Gastrocnemius medialis (tissue), 4 donors: ENCODE measurements at regions not wholly inside any gene's neighbourhood (a gene's known extent, or its start where the extent isn't known, plus 50 kb on each side); places are given as distances from the start of the nearest gene placed in this dataset.

Source experiments
- ATAC-seq, 2 donors: fragments of 150-250 bp; one replicate each; pipeline ENCODE4 v1.9.1; 2016
- DNase-seq, 2 donors: peaks; one replicate each; pipeline ENCODE4 v3.0.0-alpha.2; 2019
- H3K27ac ChIP-seq, 4 donors: fragments of 200-600 bp; sonication (generic); 1 replicate in 1 of 4; 2 replicates in 3 of 4; pipeline ENCODE4 v1.5.1; 2016 to 2018; ENCODE audit warnings: mild to moderate bottlenecking in 2 of 4, moderate library complexity in 1 of 4
- H3K27me3 ChIP-seq, 3 donors: fragments of 200-600 bp; sonication (generic) in 2 of 3; 1 replicate in 1 of 3; 2 replicates in 2 of 3; pipeline versions ENCODE4 v1.5.1 to v1.6.0; 2016 to 2019; ENCODE audit warnings: mild to moderate bottlenecking in 1 of 3, moderate library complexity in 1 of 3
- H3K36me3 ChIP-seq, 2 donors: fragments of 200-600 bp; sonication (generic) in 1 of 2; one replicate each; pipeline ENCODE4 v1.5.1; 2017 to 2018
- H3K4me1 ChIP-seq, 2 donors: fragments of 200-600 bp; sonication (generic) in 1 of 2; one replicate each; pipeline ENCODE4 v1.5.1; 2016 to 2017; ENCODE audit warnings: mild to moderate bottlenecking in 2 of 2
- H3K4me3 ChIP-seq, 4 donors: fragments of 200-600 bp; sonication (generic) in 3 of 4; 1 replicate in 1 of 4; 2 replicates in 3 of 4; pipeline ENCODE4 v1.5.1; 2016 to 2019; ENCODE audit warnings: mild to moderate bottlenecking in 2 of 4
- H3K9me3 ChIP-seq, 3 donors: fragments of 200-600 bp; sonication (generic) in 2 of 3; 1 replicate in 1 of 3; 2 replicates in 2 of 3; pipeline ENCODE4 v1.5.1; 2016 to 2019
- CTCF ChIP-seq, 5 experiments: fragments of 450-650 bp in 3 of 5; fragments of 200-600 bp in 2 of 5; sonication (generic) in 2 of 5; IDR thresholded peaks in 4 of 5; conservative IDR thresholded peaks in 1 of 5; 1 replicate in 4 of 5; 2 replicates in 1 of 5; pipeline ENCODE4 v1.5.1; 2016 to 2019; ENCODE audit warnings: antibody characterized with exemption in 5 of 5, mild to moderate bottlenecking in 3 of 5, moderate library complexity in 3 of 5
- POLR2A ChIP-seq, 2 donors: fragments of 450-650 bp; IDR thresholded peaks; one replicate each; pipeline ENCODE4 v1.6.1; 2017; ENCODE audit warnings: antibody characterized with exemption in 2 of 2, mild to moderate bottlenecking in 2 of 2, moderate library complexity in 2 of 2
- in situ Hi-C, 4 donors: fragments of 200-750 bp; cut with MboI; loops; one replicate each; pipeline versions ENCODE4 v1.15.0 to v1.8.0; 2017; ENCODE audit warnings: low sequenced_read_pairs in 4 of 4
- intact Hi-C: fragments of 100-400 bp; cut with DNase I; formaldehyde crosslinking; loops from one replicate; pipeline ENCODE4 v1.15.1; 2023; ENCODE audit warnings: low total_unique reads

- H3K36me3 ChIP-seq, result no peaks in the 10 kb centered on the region
- in situ Hi-C loops (no loop called here), intact Hi-C loops (no loop called here)
- H3K27me3 ChIP-seq, result no peaks in the 10 kb centered on the region
- H3K27ac ChIP-seq, result no peak overlapping the region
- H3K9me3 ChIP-seq, result no peaks in the 10 kb centered on the region
- H3K4me3 ChIP-seq, result no peak overlapping the region
- DNase-seq (no peak), ATAC-seq (no peak)
- no peak for TF ChIP-seq CTCF (IDR thresholded peaks at IDR 0.05 in 4 of 5, conservative IDR thresholded peaks at IDR 0.05 in 1 of 5)
- TF ChIP-seq POLR2A (IDR thresholded peaks at IDR 0.05), result no peak
- no peaks in the 10 kb centered on the region for H3K4me1 ChIP-seq
Observed at GRCh38 chr7:96495751-96496216, 173.9 kb upstream of the SLC25A13 start.

GRCh38 chr7:96486681-96487080 lies 164.8 kb upstream of the SLC25A13 start:
- intact Hi-C loops, result no loop called here
- Histone ChIP-seq H3K36me3 (no peaks in the 10 kb centered on the region), H3K4me3 (no peak overlapping the region), H3K27me3 (no peaks in the 10 kb centered on the region), H3K4me1 (no peaks in the 10 kb centered on the region), H3K27ac (no peak overlapping the region), H3K9me3 (no peaks in the 10 kb centered on the region)
- no peak for TF ChIP-seq CTCF (IDR thresholded peaks at IDR 0.05 in 4 of 5, conservative IDR thresholded peaks at IDR 0.05 in 1 of 5)
- no peak for TF ChIP-seq POLR2A (IDR thresholded peaks at IDR 0.05)
- ATAC-seq, result no peak
- in situ Hi-C loops, result no loop called here
- no peak for DNase-seq

GRCh38 chr7:96484845-96485244 lies 162.9 kb upstream of the SLC25A13 start:
- no peaks in the 10 kb centered on the region for H3K27me3 ChIP-seq
- intact Hi-C loops, result no loop called here
- TF ChIP-seq CTCF (IDR thresholded peaks at IDR 0.05 in 4 of 5, conservative IDR thresholded peaks at IDR 0.05 in 1 of 5) (no peak), POLR2A (IDR thresholded peaks at IDR 0.05) (no peak)
- H3K4me3 ChIP-seq, result no peak overlapping the region
- no peaks in the 10 kb centered on the region for H3K36me3 ChIP-seq
- no peak for DNase-seq
- no peak for ATAC-seq
- no peaks in the 10 kb centered on the region for H3K4me1 ChIP-seq
- no peaks in the 10 kb centered on the region for H3K9me3 ChIP-seq
- no peak overlapping the region for H3K27ac ChIP-seq
- in situ Hi-C loops, result no loop called here

DNA sequence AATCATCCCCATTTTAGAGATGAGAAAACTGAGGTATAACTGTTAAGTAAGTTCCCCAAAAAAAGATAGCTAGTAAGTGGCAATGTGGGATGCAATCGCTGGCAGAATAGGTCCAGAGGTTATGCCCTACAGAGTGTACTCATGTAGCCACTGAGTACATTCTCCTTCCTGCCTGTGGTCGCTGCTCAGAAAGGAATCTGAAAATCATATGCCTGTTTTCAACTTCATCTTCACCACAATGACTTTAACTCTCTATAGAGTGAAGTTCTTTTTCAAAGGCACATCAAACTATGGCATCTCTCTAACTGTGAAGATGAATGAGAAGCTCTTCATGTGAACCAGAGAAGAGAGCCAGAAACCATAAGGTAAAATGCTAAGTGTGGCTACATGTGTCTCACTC lies 162.2 kb upstream of the SLC25A13 start:
- H3K9me3 ChIP-seq, result no peaks in the 10 kb centered on the region
- intact Hi-C loops, result no loop called here
- H3K27ac ChIP-seq, result no peak overlapping the region
- no peak overlapping the region for H3K4me3 ChIP-seq
- TF ChIP-seq POLR2A (IDR thresholded peaks at IDR 0.05) (no peak), CTCF (IDR thresholded peaks at IDR 0.05 in 4 of 5, conservative IDR thresholded peaks at IDR 0.05 in 1 of 5) (no peak)
- DNase-seq, result no peak
- H3K36me3 ChIP-seq, result no peaks in the 10 kb centered on the region
- no peaks in the 10 kb centered on the region for H3K4me1 ChIP-seq
- in situ Hi-C loops, result no loop called here
- H3K27me3 ChIP-seq, result no peaks in the 10 kb centered on the region
- no peak for ATAC-seq

DNA sequence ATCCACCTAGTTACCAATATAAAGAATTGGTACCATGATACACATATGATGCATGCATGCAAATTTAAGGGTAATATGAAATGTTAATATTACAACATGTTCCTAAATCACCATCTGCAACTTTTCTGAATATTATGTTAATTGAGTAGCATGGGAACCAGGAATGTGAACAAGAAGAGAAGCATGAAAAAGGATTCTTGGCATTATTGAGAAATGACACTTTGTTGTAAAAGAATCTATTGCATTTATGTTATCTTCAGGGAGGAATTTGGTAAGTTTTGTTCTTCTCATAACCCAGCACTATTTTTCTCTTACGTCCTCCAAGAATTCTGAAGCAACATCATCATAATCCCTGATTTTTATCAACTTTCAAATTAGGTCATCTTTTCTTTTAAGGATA lies 159.9 kb upstream of the SLC25A13 start:
- Histone ChIP-seq H3K9me3 (no peaks in the 10 kb centered on the region), H3K4me3 (no peak overlapping the region), H3K27me3 (no peaks in the 10 kb centered on the region), H3K27ac (no peak overlapping the region), H3K36me3 (no peaks in the 10 kb centered on the region), H3K4me1 (no peaks in the 10 kb centered on the region)
- TF ChIP-seq POLR2A (IDR thresholded peaks at IDR 0.05) (no peak), CTCF (IDR thresholded peaks at IDR 0.05 in 4 of 5, conservative IDR thresholded peaks at IDR 0.05 in 1 of 5) (no peak)
- intact Hi-C loops (no loop called here), in situ Hi-C loops (no loop called here)
- ATAC-seq (no peak), DNase-seq (no peak)
